ENCODE measurements at regions not wholly inside any gene's neighbourhood (a gene's known extent, or its start where the extent isn't known, plus 50 kb on each side); places are given as distances from the start of the nearest gene placed in this dataset.

DNA sequence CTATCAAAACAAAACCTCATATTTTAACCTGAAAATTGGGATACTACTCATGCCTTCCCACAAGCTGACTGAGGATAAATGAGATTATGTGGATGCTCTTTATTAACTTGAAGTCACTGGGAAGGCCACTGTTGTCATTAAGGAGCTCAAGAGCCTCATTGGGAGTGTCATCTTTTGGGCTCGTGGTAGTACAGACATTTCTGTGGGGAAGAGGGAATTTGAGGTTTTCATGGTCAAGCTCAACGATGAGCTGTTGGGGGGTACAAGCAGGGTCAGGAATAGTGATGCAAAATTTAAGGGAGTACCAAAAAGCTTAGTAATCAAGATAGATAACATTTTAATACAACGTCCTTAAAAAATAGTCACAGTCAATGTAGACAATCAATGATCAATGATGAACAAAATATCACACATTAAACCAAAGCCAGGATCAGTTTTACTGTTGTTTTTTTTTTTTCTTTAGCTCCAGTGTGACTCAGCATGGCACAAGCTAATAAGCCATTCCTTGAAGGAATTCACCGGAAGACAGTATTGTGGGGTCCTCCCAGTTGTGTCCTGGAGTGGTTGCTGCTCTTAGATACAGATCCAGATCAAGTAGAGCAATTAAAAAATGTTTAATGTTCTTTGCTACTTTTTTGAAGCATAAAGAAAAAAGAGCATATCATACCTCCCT, 130.9 kb downstream of the C12orf75 start:
- Histone ChIP-seq H3K36me3 (ENCODE audit: control insufficient read depth in 1 of 2, insufficient read depth in 2 of 2, low read length in 2 of 2) (no peaks in the 10 kb centered on the region), H2AFZ (ENCODE audit: insufficient read depth, low read length, poor library complexity) (no peak overlapping the region), H3K27me3 (ENCODE audit: insufficient read depth, low read length) (no peaks in the 10 kb centered on the region), H4K91ac (ENCODE audit: low read depth, low read length) (no peak overlapping the region), H3K27ac (ENCODE audit: low read depth, low read length) (no peak overlapping the region), H3K79me1 (ENCODE audit: low read length) (no peaks in the 10 kb centered on the region), H3K18ac (ENCODE audit: low read length) (no peak overlapping the region), H3K14ac (ENCODE audit: low read length) (no peak overlapping the region), H3K4me3 (ENCODE audit: low read depth, low read length) (no peak overlapping the region), H4K8ac (ENCODE audit: low read depth, low read length) (no peak overlapping the region), H2BK12ac (ENCODE audit: low read length) (no peak overlapping the region), H3K4ac (ENCODE audit: low read depth, low read length) (no peak overlapping the region), H3K9ac (ENCODE audit: low read length) (no peak overlapping the region), H2AK5ac (ENCODE audit: low read length) (no peak overlapping the region), H4K12ac (ENCODE audit: low read depth, low read length) (no peak overlapping the region), H3K23ac (ENCODE audit: low read length) (no peak overlapping the region), H3K9me3 (ENCODE audit: insufficient read depth, low read depth, low read length) (no peaks in the 10 kb centered on the region), H2BK5ac (ENCODE audit: low read depth, low read length, poor library complexity) (no peak overlapping the region), H3K4me1 (ENCODE audit: control insufficient read depth in 1 of 2, insufficient read depth in 2 of 2, low read length in 2 of 2) (peaks cover 0 to 2% of the 10 kb centered on the region in 2 experiments), H3K79me2 (ENCODE audit: control insufficient read depth, insufficient read depth, low read length, poor library complexity) (no peaks in the 10 kb centered on the region), H3K4me2 (ENCODE audit: low read length) (no peak overlapping the region), H2BK120ac (ENCODE audit: insufficient read depth, low read length, poor library complexity) (no peak overlapping the region)
- no peak for DNase-seq
- no CpG with 5 or more reads among the region's 4 CpGs for WGBS (ENCODE audit: extremely low coverage, insufficient coverage, insufficient read length)

DNA sequence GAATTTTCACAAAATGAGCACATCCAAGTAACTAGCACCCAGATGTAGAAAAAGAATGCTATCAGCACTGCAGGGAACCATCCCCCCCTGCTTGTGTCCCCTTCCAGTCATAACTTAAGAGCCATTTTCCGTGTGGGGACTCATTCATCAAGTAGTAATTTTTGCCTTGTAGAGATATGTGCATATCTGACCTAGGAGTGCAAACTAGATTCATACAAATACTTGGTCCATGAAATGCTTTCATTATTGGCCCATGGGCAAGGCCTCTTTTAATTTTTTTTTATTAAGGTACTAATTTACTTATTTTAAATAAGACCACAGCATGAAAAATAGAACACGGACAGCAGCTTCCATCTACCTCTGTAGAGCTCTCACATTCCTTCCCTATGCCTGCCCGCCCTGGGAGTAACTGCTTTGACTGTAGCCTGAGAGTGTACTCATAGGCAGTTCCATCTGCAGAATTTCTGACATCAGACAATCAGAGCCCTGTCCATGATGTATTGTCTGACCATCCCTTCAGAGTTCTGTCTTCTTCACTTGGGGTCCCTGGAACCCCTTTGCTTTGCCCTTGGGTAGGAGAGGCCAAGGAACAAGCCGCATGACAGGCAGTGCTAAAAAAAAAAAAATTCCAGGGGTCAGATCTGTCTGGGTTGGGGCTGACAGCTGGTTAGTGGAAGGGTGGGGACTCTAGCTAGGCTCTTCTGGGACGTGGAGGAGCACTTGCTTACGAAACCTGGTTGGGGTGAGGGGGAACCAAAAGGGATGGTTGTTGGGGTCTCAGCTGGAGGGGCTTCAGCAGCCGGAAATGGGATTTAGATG, 131.7 kb downstream of the C12orf75 start:
- Histone ChIP-seq H3K9ac (ENCODE audit: low read length) (no peak overlapping the region), H3K36me3 (ENCODE audit: control insufficient read depth in 1 of 2, insufficient read depth in 2 of 2, low read length in 2 of 2) (no peaks in the 10 kb centered on the region), H3K27me3 (ENCODE audit: insufficient read depth, low read length) (no peaks in the 10 kb centered on the region), H4K8ac (ENCODE audit: low read depth, low read length) (no peak overlapping the region), H3K4me2 (ENCODE audit: low read length) (no peak overlapping the region), H2AFZ (ENCODE audit: insufficient read depth, low read length, poor library complexity) (no peak overlapping the region), H3K79me2 (ENCODE audit: control insufficient read depth, insufficient read depth, low read length, poor library complexity) (no peaks in the 10 kb centered on the region), H3K4me1 (ENCODE audit: control insufficient read depth in 1 of 2, insufficient read depth in 2 of 2, low read length in 2 of 2) (peaks cover 0 to 2% of the 10 kb centered on the region in 2 experiments), H2BK5ac (ENCODE audit: low read depth, low read length, poor library complexity) (no peak overlapping the region), H2BK12ac (ENCODE audit: low read length) (no peak overlapping the region), H4K91ac (ENCODE audit: low read depth, low read length) (no peak overlapping the region), H3K27ac (ENCODE audit: low read depth, low read length) (no peak overlapping the region), H3K4me3 (ENCODE audit: low read depth, low read length) (no peak overlapping the region), H3K14ac (ENCODE audit: low read length) (no peak overlapping the region), H3K9me3 (ENCODE audit: insufficient read depth, low read depth, low read length) (no peaks in the 10 kb centered on the region), H2AK5ac (ENCODE audit: low read length) (no peak overlapping the region), H3K18ac (ENCODE audit: low read length) (no peak overlapping the region), H3K79me1 (ENCODE audit: low read length) (no peaks in the 10 kb centered on the region), H3K4ac (ENCODE audit: low read depth, low read length) (no peak overlapping the region), H4K12ac (ENCODE audit: low read depth, low read length) (no peak overlapping the region), H2BK120ac (ENCODE audit: insufficient read depth, low read length, poor library complexity) (no peak overlapping the region), H3K23ac (ENCODE audit: low read length) (no peak overlapping the region)
- DNase-seq = no peak
- WGBS (ENCODE audit: extremely low coverage, insufficient coverage, insufficient read length) = no CpG with 5 or more reads among the region's 7 CpGs

DNA sequence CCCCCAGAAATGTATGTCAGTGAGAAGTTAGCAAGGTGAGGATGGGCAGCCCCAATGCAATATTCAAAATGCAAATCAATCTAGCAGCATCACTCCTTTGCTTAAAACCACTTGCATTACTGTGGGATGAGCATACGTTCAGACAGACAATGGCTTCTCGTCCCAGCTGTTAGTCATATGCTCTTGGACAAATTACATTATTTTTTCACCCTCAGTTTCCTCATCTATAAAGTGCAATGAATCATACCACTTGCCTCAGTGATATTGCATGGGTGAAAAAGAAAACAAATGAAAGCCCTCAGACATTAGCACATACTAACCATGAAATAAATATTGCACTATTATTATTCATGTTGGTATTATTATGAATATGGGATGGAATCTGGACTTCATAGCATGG, 132.3 kb downstream of the C12orf75 start:
- Histone ChIP-seq H3K79me1 (ENCODE audit: low read length) (no peaks in the 10 kb centered on the region), H2BK5ac (ENCODE audit: low read depth, low read length, poor library complexity) (no peak overlapping the region), H3K27me3 (ENCODE audit: insufficient read depth, low read length) (no peaks in the 10 kb centered on the region), H2BK120ac (ENCODE audit: insufficient read depth, low read length, poor library complexity) (no peak overlapping the region), H3K9ac (ENCODE audit: low read length) (no peak overlapping the region), H2BK12ac (ENCODE audit: low read length) (no peak overlapping the region), H3K27ac (ENCODE audit: low read depth, low read length) (no peak overlapping the region), H2AFZ (ENCODE audit: insufficient read depth, low read length, poor library complexity) (no peak overlapping the region), H4K8ac (ENCODE audit: low read depth, low read length) (no peak overlapping the region), H3K36me3 (ENCODE audit: control insufficient read depth in 1 of 2, insufficient read depth in 2 of 2, low read length in 2 of 2) (no peaks in the 10 kb centered on the region), H3K4me1 (ENCODE audit: control insufficient read depth in 1 of 2, insufficient read depth in 2 of 2, low read length in 2 of 2) (peaks cover 2 to 5% of the 10 kb centered on the region in 2 experiments), H4K12ac (ENCODE audit: low read depth, low read length) (no peak overlapping the region), H3K79me2 (ENCODE audit: control insufficient read depth, insufficient read depth, low read length, poor library complexity) (no peaks in the 10 kb centered on the region), H3K4me2 (ENCODE audit: low read length) (no peak overlapping the region), H3K23ac (ENCODE audit: low read length) (no peak overlapping the region), H3K4ac (ENCODE audit: low read depth, low read length) (no peak overlapping the region), H3K14ac (ENCODE audit: low read length) (no peak overlapping the region), H4K91ac (ENCODE audit: low read depth, low read length) (no peak overlapping the region), H3K4me3 (ENCODE audit: low read depth, low read length) (no peak overlapping the region), H2AK5ac (ENCODE audit: low read length) (no peak overlapping the region), H3K9me3 (ENCODE audit: insufficient read depth, low read depth, low read length) (no peaks in the 10 kb centered on the region), H3K18ac (ENCODE audit: low read length) (no peak overlapping the region)
- no CpG with 5 or more reads among the region's 2 CpGs for WGBS (ENCODE audit: extremely low coverage, insufficient coverage, insufficient read length)
- no peak for DNase-seq

DNA sequence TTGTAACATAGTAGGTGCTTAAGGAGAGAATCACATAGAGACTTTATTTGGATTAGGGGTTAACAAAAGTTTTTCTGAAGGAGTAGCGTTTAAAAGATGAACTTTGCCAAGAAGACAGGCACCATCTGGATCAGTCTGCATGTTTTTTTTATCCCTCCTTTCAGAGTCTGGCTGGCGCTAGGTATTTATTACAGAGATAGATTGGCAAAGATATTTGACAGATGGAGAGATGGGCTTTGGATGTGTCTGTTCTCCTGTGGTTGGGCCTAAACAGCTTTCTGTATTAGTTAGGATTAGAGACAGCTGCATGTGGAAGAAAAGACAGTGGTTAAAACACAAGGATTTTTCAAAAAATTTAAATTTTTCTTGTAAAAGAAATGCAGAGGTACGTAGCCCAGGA, 133.9 kb downstream of the C12orf75 start:
- WGBS (ENCODE audit: extremely low coverage, insufficient coverage, insufficient read length) = no CpG with 5 or more reads among the region's 3 CpGs
- no peak overlapping the region for H3K18ac ChIP-seq (ENCODE audit: low read length)
- no peak overlapping the region for H3K23ac ChIP-seq (ENCODE audit: low read length)

More for the DNA sequence above, 133.9 kb downstream of the C12orf75 start:
- peaks cover 2 to 6% of the 10 kb centered on the region in 2 experiments for H3K4me1 ChIP-seq (ENCODE audit: control insufficient read depth in 1 of 2, insufficient read depth in 2 of 2, low read length in 2 of 2)
- H3K79me1 ChIP-seq (ENCODE audit: low read length) = no peaks in the 10 kb centered on the region
- no peak overlapping the region for H2BK120ac ChIP-seq (ENCODE audit: insufficient read depth, low read length, poor library complexity)
- H4K8ac ChIP-seq (ENCODE audit: low read depth, low read length) = no peak overlapping the region
- no peaks in the 10 kb centered on the region for H3K27me3 ChIP-seq (ENCODE audit: insufficient read depth, low read length)
- H4K12ac ChIP-seq (ENCODE audit: low read depth, low read length) = no peak overlapping the region
- no peak overlapping the region for H2AK5ac ChIP-seq (ENCODE audit: low read length)
- no peak overlapping the region for H3K27ac ChIP-seq (ENCODE audit: low read depth, low read length)
- no peaks in the 10 kb centered on the region for H3K79me2 ChIP-seq (ENCODE audit: control insufficient read depth, insufficient read depth, low read length, poor library complexity)
- no peak for DNase-seq
- H3K36me3 ChIP-seq (ENCODE audit: control insufficient read depth in 1 of 2, insufficient read depth in 2 of 2, low read length in 2 of 2) = no peaks in the 10 kb centered on the region
- H4K91ac ChIP-seq (ENCODE audit: low read depth, low read length) = no peak overlapping the region
- H2BK5ac ChIP-seq (ENCODE audit: low read depth, low read length, poor library complexity) = no peak overlapping the region
- no peak overlapping the region for H3K4ac ChIP-seq (ENCODE audit: low read depth, low read length)
- H3K4me3 ChIP-seq (ENCODE audit: low read depth, low read length) = no peak overlapping the region
- no peak overlapping the region for H3K9ac ChIP-seq (ENCODE audit: low read length)
- no peak overlapping the region for H3K4me2 ChIP-seq (ENCODE audit: low read length)
- no peak overlapping the region for H3K14ac ChIP-seq (ENCODE audit: low read length)
- H2AFZ ChIP-seq (ENCODE audit: insufficient read depth, low read length, poor library complexity) = no peak overlapping the region
- no peaks in the 10 kb centered on the region for H3K9me3 ChIP-seq (ENCODE audit: insufficient read depth, low read depth, low read length)
- no peak overlapping the region for H2BK12ac ChIP-seq (ENCODE audit: low read length)
